GM23248 (cell line): ENCODE measurements at regions not wholly inside any gene's neighbourhood (a gene's known extent, or its start where the extent isn't known, plus 50 kb on each side); places are given as distances from the start of the nearest gene placed in this dataset.

Experiments used
- EZH2 ChIP-seq: fragments of 200-600 bp; sonication (generic); IDR thresholded peaks from 2 replicates; pipeline ENCODE4 v1.6.1; 2018; ENCODE audit warnings: antibody characterized with exemption, mild to moderate bottlenecking; ENCODE audit not compliant: insufficient read depth, poor library complexity, severe bottlenecking
- EZH2phosphoT487 ChIP-seq: fragments of 200-600 bp; sonication (generic); IDR thresholded peaks from 2 replicates; pipeline ENCODE4 v1.6.1; 2018; ENCODE audit warnings: antibody characterized with exemption, moderate library complexity, mild to moderate bottlenecking, low read depth; ENCODE audit not compliant: insufficient read depth

GRCh38 chr9:108322326-108323098 lies 533.3 kb downstream of the ACTL7B start:
- TF ChIP-seq EZH2 (no peak), EZH2phosphoT487 (no peak)
